H7 (cell line): ENCODE measurements at regions not wholly inside any gene's neighbourhood (a gene's known extent, or its start where the extent isn't known, plus 50 kb on each side); places are given as distances from the start of the nearest gene placed in this dataset.
A peak's percentile ranks its signal among the peaks of the same experiment; 100 is the strongest.

Experiments used
- DNase-seq: peaks from one replicate; pipeline ENCODE4 v3.0.0; 2012
- H3K27me3 ChIP-seq: 2 replicates; pipeline ENCODE4 v1.6.0; 2011; ENCODE audit warnings: mild to moderate bottlenecking, low read length; ENCODE audit not compliant: control insufficient read depth, insufficient read depth
- H3K36me3 ChIP-seq: replicated peaks from 2 replicates; pipeline ENCODE4 v1.5.1; 2011; ENCODE audit warnings: low read length; ENCODE audit not compliant: control insufficient read depth, insufficient read depth
- H3K4me3 ChIP-seq: 2 replicates; pipeline ENCODE4 v1.5.1; 2011; ENCODE audit warnings: low read depth, mild to moderate bottlenecking, control low read depth, low read length, moderate library complexity; ENCODE audit not compliant: insufficient read depth

DNA sequence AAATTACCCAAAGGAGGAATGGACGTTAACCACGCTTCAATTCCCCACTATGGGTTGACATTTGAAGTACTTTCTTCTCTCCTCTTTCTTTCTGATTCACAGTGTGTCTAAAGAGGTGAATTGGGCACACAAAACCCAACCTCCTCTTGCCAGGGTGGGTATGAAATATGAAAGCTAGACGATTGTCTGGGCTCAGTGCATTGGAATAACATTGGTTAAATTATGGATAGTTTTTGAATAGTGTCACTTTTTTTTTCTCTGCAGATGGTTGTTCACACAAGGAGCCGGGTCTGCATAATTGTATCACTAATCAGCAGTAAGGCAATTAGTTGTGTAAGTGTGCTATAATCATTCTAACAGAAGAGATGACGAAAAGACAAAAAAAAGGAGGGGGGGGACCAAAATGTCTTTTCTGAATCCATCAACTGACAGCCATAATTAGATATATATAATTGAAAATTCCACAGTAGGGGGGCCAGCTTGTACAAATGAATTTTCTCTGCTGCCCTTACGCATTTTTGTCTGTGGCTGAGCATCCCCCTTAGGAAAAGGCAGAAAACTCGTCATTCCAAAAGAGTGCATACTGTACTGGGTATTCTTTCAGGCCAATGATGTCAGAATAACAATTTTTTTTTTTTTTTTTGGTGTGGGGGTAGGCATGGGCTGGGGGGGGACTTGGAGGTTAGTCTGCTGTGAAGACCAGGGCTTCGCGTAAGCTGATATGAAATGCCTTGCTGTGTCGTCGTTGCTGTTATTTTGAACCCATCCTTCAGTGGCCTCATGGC lies 307.5 kb upstream of the SALL1 start:
- no peak for DNase-seq
- Histone ChIP-seq H3K27me3 (peaks cover 1% of the 10 kb centered on the region; the same call in 1 of the 2 replicates), H3K36me3 (no peaks in the 10 kb centered on the region), H3K4me3 (no peak overlapping the region)

DNA sequence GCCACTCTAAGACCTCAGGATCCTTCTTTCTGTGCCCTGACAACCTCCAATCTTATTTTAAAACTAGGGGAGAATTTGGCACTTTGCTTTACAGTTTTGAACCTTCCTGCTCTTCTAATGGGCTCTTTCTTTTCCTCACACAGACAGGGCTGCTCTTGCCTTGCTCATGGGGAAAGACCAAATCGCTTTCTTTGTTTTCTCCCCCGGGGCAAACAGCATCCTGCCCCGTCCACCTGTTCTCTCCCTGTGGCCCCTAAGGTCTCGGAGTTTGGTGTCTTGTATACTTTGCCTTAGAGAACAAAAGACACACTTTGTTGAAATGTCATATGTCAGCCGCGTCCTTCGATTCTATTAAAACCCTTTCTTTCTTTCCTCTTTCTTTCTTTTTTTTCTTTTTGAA lies 306.7 kb upstream of the SALL1 start:
- DNase-seq, result no peak
- Histone ChIP-seq H3K27me3 (peaks cover 1% of the 10 kb centered on the region; the same call in 1 of the 2 replicates), H3K36me3 (no peaks in the 10 kb centered on the region), H3K4me3 (no peak overlapping the region)

DNA sequence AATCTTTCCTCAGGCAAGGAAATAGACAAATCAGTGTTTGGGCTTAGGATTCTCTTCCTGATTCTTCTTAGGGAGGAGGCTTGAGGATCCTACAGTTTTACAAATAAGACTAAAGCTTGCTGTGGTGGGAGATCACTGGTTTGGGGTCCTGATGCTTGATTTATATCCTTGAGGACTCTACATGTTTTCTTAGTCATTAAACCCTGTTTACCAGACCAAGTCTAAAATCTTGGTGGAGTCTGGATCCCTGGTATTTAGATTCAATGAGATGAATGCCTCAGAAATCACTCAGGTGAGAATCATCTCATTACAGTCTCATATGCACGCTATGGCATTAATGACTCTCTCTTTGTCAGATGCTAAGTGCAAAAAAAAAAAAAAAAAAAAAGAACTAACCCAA lies 304.3 kb upstream of the SALL1 start:
- Histone ChIP-seq H3K4me3 (no peak overlapping the region), H3K27me3 (peaks cover 1% of the 10 kb centered on the region; the same call in 1 of the 2 replicates), H3K36me3 (no peaks in the 10 kb centered on the region)
- no peak for DNase-seq

DNA sequence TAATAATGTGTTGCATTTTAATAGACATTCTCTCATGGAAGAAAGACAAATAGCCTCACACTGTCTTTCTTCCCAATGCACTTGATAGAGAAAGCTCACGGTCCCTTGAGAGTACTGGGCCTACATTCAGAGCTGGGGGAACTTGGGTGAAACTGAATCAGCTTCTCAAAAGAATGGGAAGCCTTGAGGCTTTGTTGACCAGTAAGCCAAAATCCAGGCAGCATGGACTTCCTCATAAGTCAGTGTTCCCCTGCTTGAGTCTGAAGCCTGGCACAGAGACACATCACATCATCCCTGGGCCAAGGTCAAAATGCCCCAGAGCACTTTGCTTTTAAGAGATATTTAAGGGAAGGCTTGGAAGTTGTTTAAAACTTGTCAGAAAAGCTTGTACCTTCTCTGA lies 302.2 kb upstream of the SALL1 start:
- H3K4me3 ChIP-seq, result no peak overlapping the region
- H3K27me3 ChIP-seq, result peaks cover 1% of the 10 kb centered on the region; the same call in 1 of the 2 replicates
- DNase-seq, result no peak
- H3K36me3 ChIP-seq, result no peaks in the 10 kb centered on the region

DNA sequence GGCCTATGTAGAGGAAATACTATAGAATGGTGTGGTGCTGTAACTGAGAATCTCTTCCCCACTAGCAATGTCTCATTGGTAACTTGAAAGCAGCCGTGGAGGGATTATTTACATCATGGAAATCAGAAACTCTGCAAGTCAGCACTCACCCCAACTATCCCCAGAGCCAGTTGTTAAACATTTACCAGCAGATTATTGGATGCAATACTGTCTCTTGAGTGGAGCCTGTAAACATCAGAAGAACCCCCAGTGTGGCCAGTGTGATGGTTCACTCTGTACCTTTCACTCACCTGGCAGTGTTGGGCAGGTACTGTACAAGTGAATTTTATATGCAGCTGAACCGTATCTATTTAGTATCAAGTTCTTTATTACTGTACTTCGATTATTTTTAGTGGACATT lies 299.8 kb upstream of the SALL1 start:
- Histone ChIP-seq H3K36me3 (no peaks in the 10 kb centered on the region), H3K27me3 (no peaks in the 10 kb centered on the region), H3K4me3 (no peak overlapping the region)
- no peak for DNase-seq

DNA sequence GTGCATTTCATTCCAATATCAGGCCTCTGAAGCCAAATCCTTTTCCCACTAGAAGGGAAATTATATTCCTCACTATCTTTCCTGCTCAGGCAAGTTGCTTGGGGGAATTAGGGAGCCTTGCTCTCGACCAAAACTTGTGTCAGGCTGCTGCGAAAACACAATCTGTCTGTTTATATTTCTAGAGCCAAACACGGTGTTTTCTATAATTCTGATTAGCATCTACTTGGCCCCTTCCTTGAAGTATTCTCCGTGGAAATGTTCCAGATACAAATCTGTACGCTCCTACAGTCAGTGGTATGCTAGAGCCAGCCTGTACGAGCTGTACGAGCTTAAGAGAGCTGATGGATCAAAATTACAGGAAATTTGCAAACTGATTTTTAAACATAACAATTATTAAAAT lies 299.3 kb upstream of the SALL1 start:
- H3K36me3 ChIP-seq, result no peaks in the 10 kb centered on the region
- no peak overlapping the region for H3K4me3 ChIP-seq
- H3K27me3 ChIP-seq, result no peaks in the 10 kb centered on the region

DNA sequence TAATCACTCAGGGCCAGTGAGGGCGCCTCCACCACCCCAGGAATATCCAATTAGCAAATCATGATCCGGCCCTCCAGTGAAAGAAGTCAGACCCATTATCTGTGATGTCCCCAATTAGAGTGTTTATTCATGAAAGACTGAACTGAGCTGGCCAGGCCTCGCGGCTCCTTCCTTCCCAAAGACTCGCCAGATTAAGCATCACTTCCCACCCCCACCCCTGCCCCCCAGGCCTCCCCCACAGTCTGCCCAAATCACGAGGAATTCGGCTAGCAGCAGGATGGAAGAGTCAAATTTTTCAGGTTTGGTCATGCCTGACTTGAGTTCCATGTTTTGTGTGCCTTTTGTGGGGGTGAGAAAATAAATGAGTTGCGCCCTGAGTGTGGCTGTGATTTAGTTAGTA lies 298.4 kb upstream of the SALL1 start:
- Histone ChIP-seq H3K4me3 (no peak overlapping the region), H3K27me3 (no peaks in the 10 kb centered on the region), H3K36me3 (no peaks in the 10 kb centered on the region)
- DNase-seq, result no peak

More for the DNA sequence above, 299.3 kb upstream of the SALL1 start:
- DNase-seq, result no peak

DNA sequence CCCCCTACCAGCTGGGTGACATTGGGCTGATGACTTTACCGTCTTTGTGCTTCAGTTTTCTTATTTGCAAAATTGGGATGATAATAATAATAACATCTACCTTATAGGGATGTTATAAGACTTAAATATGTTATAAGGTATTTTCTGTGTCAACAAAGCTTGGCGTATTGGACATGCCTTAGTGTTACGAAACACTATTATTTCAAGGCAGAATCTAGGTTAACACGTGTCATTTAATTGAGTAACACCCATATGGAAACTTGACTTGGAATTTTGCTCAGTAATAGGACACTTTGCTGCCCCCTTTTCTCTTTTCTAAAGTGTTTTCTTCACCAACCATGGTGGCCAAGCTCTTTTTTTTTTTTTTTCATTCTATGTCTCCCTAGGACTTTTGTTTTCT lies 294.2 kb upstream of the SALL1 start:
- H3K27me3 ChIP-seq, result no peaks in the 10 kb centered on the region
- no peaks in the 10 kb centered on the region for H3K36me3 ChIP-seq
- H3K4me3 ChIP-seq, result no peak overlapping the region
- DNase-seq, result no peak

DNA sequence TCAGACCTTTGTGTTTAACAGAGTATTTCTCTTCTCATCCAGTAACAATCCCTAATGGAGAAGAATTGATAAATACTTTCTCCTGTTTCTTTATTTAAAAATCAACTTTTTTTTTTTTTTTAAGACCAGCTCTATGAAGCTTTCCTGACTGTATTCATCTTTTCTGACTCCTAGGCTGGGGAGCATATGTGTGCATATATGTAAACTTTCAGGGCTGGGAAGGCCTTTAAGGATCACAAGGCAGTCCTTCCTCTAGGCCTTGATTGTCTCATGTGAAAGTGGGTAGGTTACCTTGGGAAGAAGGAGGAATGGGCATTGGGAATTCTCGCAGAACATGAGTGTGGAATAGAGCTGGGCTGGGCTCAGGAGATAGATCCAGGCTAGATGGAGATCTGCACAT lies 292.9 kb upstream of the SALL1 start:
- no peak overlapping the region for H3K4me3 ChIP-seq
- H3K36me3 ChIP-seq, result no peaks in the 10 kb centered on the region
- no peak for DNase-seq
- H3K27me3 ChIP-seq, result no peaks in the 10 kb centered on the region

DNA sequence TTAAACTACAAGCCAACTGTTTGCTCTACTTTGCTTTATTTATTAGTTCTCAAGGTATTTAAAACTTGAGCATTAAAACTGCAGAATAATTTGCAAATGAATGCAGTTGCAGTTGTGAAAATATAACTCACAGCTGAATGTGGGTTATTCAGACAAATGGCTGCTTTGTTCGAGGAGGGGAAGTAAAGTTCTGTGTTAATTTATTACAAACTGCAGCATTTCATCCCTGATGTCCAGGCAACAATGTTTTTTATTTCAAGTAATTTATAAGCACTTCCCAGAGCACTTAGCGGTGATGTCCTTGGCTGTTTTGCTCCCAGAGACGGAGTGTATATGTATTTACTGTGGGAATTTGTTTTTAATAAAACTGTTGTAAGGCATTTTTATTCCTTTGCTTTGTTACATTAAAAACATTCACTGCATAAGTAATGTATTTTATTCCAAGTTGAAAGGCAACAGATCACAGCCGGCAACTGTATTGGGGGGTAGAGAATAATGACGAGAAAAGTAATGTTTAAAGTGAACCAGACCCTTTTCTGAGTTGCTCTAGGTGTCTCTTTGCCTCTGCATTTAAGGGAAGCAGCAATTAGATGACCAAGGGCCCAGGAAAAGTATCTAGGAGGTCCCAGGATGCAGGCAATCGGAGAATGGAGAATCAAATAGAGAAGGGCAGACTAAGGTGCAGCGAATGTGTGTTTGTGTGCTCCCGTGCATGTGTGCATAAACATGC lies 291.2 kb upstream of the SALL1 start:
- DNase-seq, result no peak
- no peaks in the 10 kb centered on the region for H3K36me3 ChIP-seq
- no peak overlapping the region for H3K4me3 ChIP-seq
- H3K27me3 ChIP-seq, result no peaks in the 10 kb centered on the region

DNA sequence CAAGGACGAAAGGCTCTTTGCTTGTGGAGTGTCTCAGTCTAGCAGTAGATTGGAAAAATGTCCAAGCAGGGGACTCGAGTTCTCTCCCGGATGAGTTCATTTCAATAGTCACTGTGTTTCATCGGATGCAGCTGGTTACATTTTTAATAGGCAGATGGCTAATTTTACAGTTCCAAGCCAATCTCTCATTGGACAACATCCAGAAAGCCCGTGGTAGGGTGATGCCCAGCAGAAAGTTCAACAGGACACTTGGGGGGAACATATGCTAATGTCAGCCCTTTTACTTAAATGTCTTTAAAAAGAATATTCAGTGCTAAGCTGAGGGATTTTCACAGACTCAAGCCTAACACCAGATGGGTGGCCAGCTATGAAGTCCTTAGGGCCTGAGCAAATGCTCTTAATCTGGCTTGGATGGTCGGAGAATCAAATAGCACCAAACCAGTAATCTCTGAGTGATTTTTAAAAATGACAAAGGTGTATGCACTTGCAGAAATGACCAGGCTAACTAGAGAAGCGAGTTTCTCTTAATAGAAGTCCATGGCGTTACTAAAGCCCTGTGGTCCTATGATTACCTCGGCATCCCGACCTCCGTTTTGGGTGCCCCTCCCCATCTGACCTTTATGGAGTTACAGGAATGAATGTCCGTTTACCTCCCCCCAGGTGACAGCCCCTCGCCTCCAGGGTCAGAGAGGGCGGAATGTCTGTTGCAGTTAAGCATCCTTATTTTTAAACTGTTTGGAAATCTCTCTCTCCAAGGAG lies 289.2 kb upstream of the SALL1 start:
- DNase-seq, result peak; percentile 28
- Histone ChIP-seq H3K36me3 (no peaks in the 10 kb centered on the region), H3K4me3 (no peak overlapping the region), H3K27me3 (no peaks in the 10 kb centered on the region)

DNA sequence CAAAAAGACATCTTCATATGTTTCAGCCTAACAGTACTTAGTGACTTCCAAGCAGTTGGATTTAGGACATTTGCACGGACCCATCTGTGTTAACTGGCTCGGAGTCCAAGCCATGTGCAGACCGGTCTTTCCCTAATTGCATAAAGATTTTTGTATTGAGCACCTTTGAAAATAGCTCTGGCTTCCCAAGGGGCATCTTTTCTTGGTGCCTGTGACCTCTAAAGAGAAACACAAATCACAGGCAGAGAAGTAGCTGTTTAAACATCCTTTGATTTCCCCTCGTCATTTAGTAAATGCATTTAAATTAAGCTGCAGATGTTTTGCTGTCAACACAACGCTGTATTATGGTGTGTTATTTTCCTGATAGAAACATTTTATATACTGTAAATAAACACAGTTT lies 288.2 kb upstream of the SALL1 start:
- no peak for DNase-seq
- Histone ChIP-seq H3K4me3 (no peak overlapping the region), H3K27me3 (no peaks in the 10 kb centered on the region), H3K36me3 (no peaks in the 10 kb centered on the region)

DNA sequence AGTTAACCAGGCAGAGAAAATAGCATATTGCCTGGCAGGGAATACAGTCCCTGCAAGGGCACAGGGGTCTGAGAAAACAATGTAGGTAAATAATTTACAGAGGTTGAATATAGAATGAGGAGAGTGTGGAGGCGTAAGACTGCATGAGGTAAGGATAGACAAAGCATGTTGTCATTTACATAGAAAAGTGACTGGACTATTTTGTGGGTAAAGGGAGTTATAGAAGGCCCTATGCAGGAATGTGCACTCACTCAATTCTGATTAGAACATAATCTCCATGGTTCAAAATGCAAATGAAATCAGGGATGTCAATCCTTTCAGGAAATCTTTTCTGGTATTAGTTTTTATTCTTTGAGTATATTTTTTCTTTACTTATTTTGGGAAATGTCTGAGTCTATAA lies 285.7 kb upstream of the SALL1 start:
- H3K27me3 ChIP-seq, result no peaks in the 10 kb centered on the region
- no peaks in the 10 kb centered on the region for H3K36me3 ChIP-seq
- no peak for DNase-seq
- no peak overlapping the region for H3K4me3 ChIP-seq

DNA sequence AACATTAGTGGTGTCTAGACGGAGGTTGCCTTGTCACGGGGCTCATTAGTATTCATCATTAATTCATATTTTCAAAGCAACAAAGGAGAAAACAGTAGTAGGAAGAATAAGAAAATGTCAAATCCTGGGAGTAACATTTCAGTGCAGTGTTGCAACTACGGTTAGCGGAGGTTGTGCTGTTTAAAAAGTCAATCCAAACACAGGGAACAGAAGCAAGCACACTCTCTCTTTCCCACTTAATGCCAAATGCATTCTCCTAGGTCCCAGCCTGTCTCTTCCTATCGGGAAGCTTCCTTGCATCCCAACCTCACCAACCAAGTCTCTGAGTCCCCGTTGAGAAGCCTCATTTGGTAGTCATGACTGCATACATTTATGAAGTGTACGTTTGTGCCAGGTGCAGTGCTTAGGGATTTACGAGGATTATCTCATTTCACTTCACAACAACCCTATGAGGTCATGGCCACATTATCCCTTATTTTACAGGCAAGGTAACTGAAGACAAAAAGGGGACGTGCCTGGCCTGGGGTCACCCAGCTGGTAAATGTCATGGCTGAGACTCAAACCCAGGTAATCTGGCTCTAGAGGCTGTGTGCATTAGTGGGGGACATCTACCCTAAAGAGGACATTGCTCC lies 283.6 kb upstream of the SALL1 start:
- no peaks in the 10 kb centered on the region for H3K36me3 ChIP-seq
- no peak for DNase-seq
- H3K27me3 ChIP-seq, result no peaks in the 10 kb centered on the region
- no peak overlapping the region for H3K4me3 ChIP-seq
